IPS DF 4.7 (cell line): ENCODE measurements at regions not wholly inside any gene's neighbourhood (a gene's known extent, or its start where the extent isn't known, plus 50 kb on each side); places are given as distances from the start of the nearest gene placed in this dataset.

ENCODE experiments used
- DNase-seq: peaks from one replicate; pipeline ENCODE4 v3.0.0-alpha.2; 2013; ENCODE audit warnings: low spot score; ENCODE audit errors: extremely low read depth

- no peak for DNase-seq
These were observed 120.9 kb upstream of the MIS18BP1 start for GRCh38 chr14:45373877-45374276.

DNA sequence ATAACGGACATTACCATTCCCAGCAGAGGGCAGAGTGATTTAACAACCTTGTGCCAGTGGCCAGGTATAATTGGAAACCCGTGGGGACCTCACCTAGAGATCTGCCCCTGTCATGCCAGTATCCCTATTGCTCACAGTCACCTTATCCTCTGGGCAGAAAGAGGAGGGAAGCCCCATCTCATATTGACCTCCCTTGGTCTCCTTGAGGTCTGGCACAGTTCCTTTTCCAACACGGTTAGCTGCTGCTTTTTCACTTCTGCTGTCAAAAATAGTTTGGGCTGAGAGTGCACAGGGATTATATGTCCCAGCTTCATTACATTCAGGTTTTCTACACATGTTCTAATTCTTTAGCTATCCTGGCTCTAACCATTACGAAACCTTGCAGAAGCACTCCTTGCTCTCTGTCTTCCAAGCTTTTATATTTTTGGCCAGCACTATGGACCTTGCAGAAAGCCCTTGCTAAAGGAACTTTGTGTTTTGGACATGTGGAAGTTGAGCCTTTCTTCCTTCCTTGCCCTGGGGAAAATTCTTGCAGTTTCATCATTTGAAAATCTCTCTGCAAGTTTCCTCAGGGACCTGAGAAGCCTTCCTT is 111.7 kb upstream of the MIS18BP1 start:
- DNase-seq, result no peak

GRCh38 chr14:45362505-45362904 is 109.5 kb upstream of the MIS18BP1 start:
- no peak for DNase-seq

GRCh38 chr14:45361727-45362126 is 108.7 kb upstream of the MIS18BP1 start:
- no peak for DNase-seq

DNA sequence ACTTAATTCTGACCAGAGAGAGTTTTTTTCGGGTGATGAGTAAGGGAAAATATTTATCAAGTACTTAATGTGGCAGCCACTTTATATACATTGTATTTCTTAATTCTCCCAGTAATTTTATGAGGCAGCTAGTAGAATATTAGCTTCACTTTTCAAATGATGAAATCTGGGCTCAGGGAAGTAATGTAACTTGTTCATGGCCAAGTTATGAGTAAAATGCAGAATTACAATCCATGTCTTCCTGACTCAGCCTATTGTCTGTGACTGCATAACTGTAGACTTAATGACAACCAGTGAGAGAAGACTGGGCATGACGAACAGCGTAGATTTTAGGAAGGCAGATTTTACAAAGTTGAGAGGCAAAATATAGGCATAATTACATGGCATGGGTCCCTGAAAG is 106.7 kb upstream of the MIS18BP1 start:
- no peak for DNase-seq

DNA sequence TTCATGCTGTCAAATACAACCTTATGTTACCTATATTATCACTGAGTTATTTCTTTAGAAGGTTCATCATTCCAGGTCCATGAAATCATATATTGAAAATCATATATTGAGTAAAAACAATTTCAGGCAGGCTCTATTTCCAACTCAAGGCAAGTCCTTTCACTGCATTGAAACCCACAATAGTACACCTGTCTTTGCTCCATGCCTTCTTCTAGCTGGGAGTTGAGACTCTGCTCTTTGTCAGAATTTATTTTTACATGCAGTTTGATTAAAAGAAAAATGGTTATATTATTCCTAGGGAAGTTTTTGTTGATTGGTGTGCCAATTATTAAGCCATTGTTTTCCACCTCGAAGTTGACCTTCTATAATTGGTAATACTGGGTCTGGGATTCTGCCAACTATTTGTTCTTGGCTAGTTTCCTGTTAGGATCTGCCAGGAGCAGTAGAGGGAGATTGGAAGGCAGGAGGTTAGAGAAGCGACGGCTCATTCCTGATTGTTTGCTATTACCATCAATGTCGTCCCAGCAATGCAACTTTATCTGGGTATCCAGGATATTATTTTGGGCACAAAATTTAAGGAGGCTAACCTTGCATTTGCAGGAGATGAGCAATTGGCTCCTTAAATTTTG is 79.5 kb upstream of the MIS18BP1 start:
- no peak for DNase-seq

GRCh38 chr14:45308745-45309397 is 55.9 kb upstream of the MIS18BP1 start:
- no peak for DNase-seq
